Ishikawa (cell line): ENCODE measurements at regions not wholly inside any gene's neighbourhood (a gene's known extent, or its start where the extent isn't known, plus 50 kb on each side); places are given as distances from the start of the nearest gene placed in this dataset.

Experiments used
- CEBPB ChIP-seq: IDR thresholded peaks from 2 replicates; pipeline ENCODE4 v1.6.1; 2012
- CREB1 ChIP-seq: IDR thresholded peaks from 2 replicates; pipeline ENCODE4 v1.6.1; 2012; ENCODE audit warnings: low read depth
- EGR1 ChIP-seq: IDR thresholded peaks from 2 replicates; pipeline ENCODE4 v1.6.1; 2012
- EP300 ChIP-seq: IDR thresholded peaks from 2 replicates; pipeline ENCODE4 v1.6.1; 2012; ENCODE audit warnings: borderline replicate concordance
- FOXM1 ChIP-seq: IDR thresholded peaks from 2 replicates; pipeline ENCODE4 v1.6.1; 2012; ENCODE audit warnings: low read depth, borderline replicate concordance
- MAX ChIP-seq: IDR thresholded peaks from 2 replicates; pipeline ENCODE4 v1.6.1; 2012
- NFIC ChIP-seq: IDR thresholded peaks from 2 replicates; pipeline ENCODE4 v1.6.1; 2012
- RAD21 ChIP-seq: IDR thresholded peaks from 2 replicates; pipeline ENCODE4 v1.6.1; 2012; ENCODE audit warnings: low read depth
- REST ChIP-seq: IDR thresholded peaks from 2 replicates; pipeline ENCODE4 v1.6.1; 2012; ENCODE audit warnings: low read depth, mild to moderate bottlenecking
- TAF1 ChIP-seq: IDR thresholded peaks from 2 replicates; pipeline ENCODE4 v1.6.1; 2012; ENCODE audit warnings: low read depth, mild to moderate bottlenecking
- TCF12 ChIP-seq: IDR thresholded peaks from 2 replicates; pipeline ENCODE4 v1.6.1; 2012; ENCODE audit warnings: low read depth
- TEAD4 ChIP-seq: IDR thresholded peaks from 2 replicates; pipeline ENCODE4 v1.6.1; 2012
- USF1 ChIP-seq: IDR thresholded peaks from 2 replicates; pipeline ENCODE4 v1.6.1; 2012
- YY1 ChIP-seq: IDR thresholded peaks from 2 replicates; pipeline ENCODE4 v1.6.1; 2012; ENCODE audit warnings: low read depth
- ZBTB7A ChIP-seq: IDR thresholded peaks from 2 replicates; pipeline ENCODE4 v1.6.1; 2012; ENCODE audit warnings: low read depth

GRCh38 chr2:129190494-129190893 is 789.0 kb upstream of the RAB6C start:
- TF ChIP-seq RAD21 (no peak), REST (no peak), YY1 (no peak), NFIC (no peak), FOXM1 (no peak)

GRCh38 chr2:129191530-129191929 is 787.9 kb upstream of the RAB6C start:
- no peak for TF ChIP-seq ZBTB7A
- no peak for TF ChIP-seq CREB1
- no peak for TF ChIP-seq TAF1
- TF ChIP-seq YY1: no peak
- peak; percentile 94 for TF ChIP-seq MAX
- peak; percentile 80 for TF ChIP-seq USF1
- peak; percentile 91 for TF ChIP-seq TCF12
- peak; percentile 99 for TF ChIP-seq TEAD4
- TF ChIP-seq FOXM1: peak; percentile 62; the same call in 1 of the 2 replicates
- peak; percentile 85 for TF ChIP-seq EP300
- TF ChIP-seq EGR1: no peak
- TF ChIP-seq NFIC: peak; percentile 75
- TF ChIP-seq CEBPB: no peak
- TF ChIP-seq REST: no peak
- TF ChIP-seq RAD21: peak; percentile 48

GRCh38 chr2:129192117-129192516 is 787.3 kb upstream of the RAB6C start:
- TF ChIP-seq TEAD4 (no peak), REST (no peak)

- peak; percentile 28; the same call in 1 of the 2 replicates for TF ChIP-seq EP300
- no peak for TF ChIP-seq CREB1
- no peak for TF ChIP-seq NFIC
- no peak for TF ChIP-seq USF1
- TF ChIP-seq ZBTB7A: no peak
- no peak for TF ChIP-seq TEAD4
- peak; percentile 50 for TF ChIP-seq MAX
- TF ChIP-seq RAD21: no peak
- no peak for TF ChIP-seq YY1
Observed at GRCh38 chr2:129192841-129193253, 786.6 kb upstream of the RAB6C start.

GRCh38 chr2:129193961-129194360 is 785.5 kb upstream of the RAB6C start:
- TF ChIP-seq NFIC (no peak), RAD21 (peak; percentile 43; the same call in 1 of the 2 replicates), MAX (no peak)

GRCh38 chr2:129199501-129199900 is 780.0 kb upstream of the RAB6C start:
- TF ChIP-seq MAX (no peak), REST (no peak), USF1 (no peak), CEBPB (no peak), NFIC (no peak), TAF1 (no peak), CREB1 (no peak), YY1 (no peak), TCF12 (no peak), EP300 (no peak), RAD21 (no peak), EGR1 (no peak), TEAD4 (no peak), ZBTB7A (no peak), FOXM1 (no peak)
